Endothelial cell of umbilical vein (primary cell): ENCODE measurements at regions not wholly inside any gene's neighbourhood (a gene's known extent, or its start where the extent isn't known, plus 50 kb on each side); places are given as distances from the start of the nearest gene placed in this dataset.

Experiments
- BruUV-seq: library from RNA; stranded (reverse); fragments of 400-500 nt; replicated peaks from 2 replicates; lab custom pipeline; 2021; lab: Mats Ljungman, UMichigan
- CTCF ChIA-PET: fragments of 300-600, 350-600 bp; sonication (Branson Sonifier 250); formaldehyde crosslinking; loops from one replicate; lab custom pipeline; 2021; ENCODE audit warnings: antibody characterized with exemption, inconsistent platforms; lab: Charles Lee
- POLR2A ChIA-PET: fragments of 300-600, 350-600 bp; sonication (Branson Sonifier 250); formaldehyde crosslinking; loops from one replicate; lab custom pipeline; 2021; ENCODE audit warnings: antibody characterized with exemption, inconsistent platforms; lab: Charles Lee
- DNase-seq: peaks from one replicate; pipeline ENCODE4 v3.0.0-alpha.2; 2011; ENCODE audit warnings: low read depth, low spot score
- FAIRE-seq: peaks from 2 replicates; lab custom pipeline; 2011; peaks lifted over from hg19 to GRCh38; lab: Jason Lieb, UNC
- H2AFZ ChIP-seq: 2 replicates; pipeline ENCODE4 v1.6.0; 2012; ENCODE audit warnings: low read depth, low read length, control low read depth, inconsistent platforms
- H3K27ac ChIP-seq: 2 replicates; pipeline ENCODE4 v1.5.1; 2011; ENCODE audit warnings: low read depth, mild to moderate bottlenecking, control low read depth, low read length, moderate library complexity; ENCODE audit not compliant: insufficient read depth
- H3K27me3 ChIP-seq, 2 experiments: 2 replicates each; pipeline versions ENCODE4 v1.6.0 to v1.6.1; 2011; ENCODE audit warnings: low read length in 2 of 2, mixed read lengths in 1 of 2; ENCODE audit not compliant: control insufficient read depth in 2 of 2, insufficient read depth in 2 of 2
- H3K36me3 ChIP-seq, 2 experiments: 2 replicates in 1 of 2; 3 replicates in 1 of 2; pipeline ENCODE4 v1.5.1; 2011; ENCODE audit warnings: low read length in 2 of 2, mild to moderate bottlenecking in 1 of 2, moderate library complexity in 1 of 2; ENCODE audit not compliant: control insufficient read depth in 2 of 2, insufficient read depth in 2 of 2; ENCODE audit errors: extremely low read depth in 1 of 2
- H3K4me1 ChIP-seq: 3 replicates; pipeline ENCODE4 v1.5.1; 2011; ENCODE audit warnings: mild to moderate bottlenecking, low read length; ENCODE audit not compliant: control insufficient read depth, insufficient read depth; ENCODE audit errors: extremely low read depth
- H3K4me2 ChIP-seq: 2 replicates; pipeline ENCODE4 v1.6.1; 2011; ENCODE audit warnings: low read length, control low read depth, mixed read lengths; ENCODE audit not compliant: insufficient read depth
- H3K4me3 ChIP-seq, 3 experiments: fragments of 200-600 bp in 1 of 3; sonication (generic), shearing (Covaris generic) in 1 of 3; replicated peaks in 1 of 3; 2 replicates each; pipeline ENCODE4 v1.5.1; 2011 to 2016; ENCODE audit warnings: control low read depth in 3 of 3, low read length in 3 of 3, mild to moderate bottlenecking in 2 of 3, inconsistent platforms in 1 of 3, low read depth in 1 of 3, moderate library complexity in 1 of 3; ENCODE audit not compliant: insufficient read depth in 1 of 3
- H3K79me2 ChIP-seq: 2 replicates; pipeline ENCODE4 v1.6.0; 2012; ENCODE audit warnings: low read length, inconsistent platforms; ENCODE audit not compliant: control insufficient read depth, insufficient read depth
- H3K9ac ChIP-seq: replicated peaks from 2 replicates; pipeline ENCODE3; 2011; ENCODE audit warnings: low read length, control low read depth; ENCODE audit not compliant: insufficient read depth; ENCODE audit errors: extremely low read depth
- H3K9me1 ChIP-seq: replicated peaks from 3 replicates; pipeline ENCODE4 v1.6.0; 2011; ENCODE audit warnings: mild to moderate bottlenecking, low read length; ENCODE audit not compliant: control insufficient read depth, insufficient read depth; ENCODE audit errors: extremely low read depth
- H3K9me3 ChIP-seq: replicated peaks from 2 replicates; pipeline ENCODE4 v1.5.1; 2012; ENCODE audit warnings: low read length, inconsistent platforms; ENCODE audit not compliant: control insufficient read depth, insufficient read depth
- H4K20me1 ChIP-seq: replicated peaks from 2 replicates; pipeline ENCODE3; 2011; ENCODE audit warnings: mild to moderate bottlenecking, low read length; ENCODE audit not compliant: control insufficient read depth, insufficient read depth; ENCODE audit errors: extremely low read depth
- EZH2 ChIP-seq: IDR thresholded peaks from 2 replicates; pipeline ENCODE4 v1.6.1; 2012; ENCODE audit warnings: borderline replicate concordance, low read depth, mild to moderate bottlenecking, moderate library complexity, low read length, inconsistent platforms; ENCODE audit not compliant: severe bottlenecking
- FOS ChIP-seq: IDR thresholded peaks from 2 replicates; pipeline ENCODE4 v1.6.1; 2011; ENCODE audit warnings: mild to moderate bottlenecking, low read length, moderate library complexity, borderline replicate concordance; ENCODE audit not compliant: insufficient read depth
- GATA2 ChIP-seq: IDR thresholded peaks from 2 replicates; pipeline ENCODE4 v1.7.0; 2011; ENCODE audit warnings: low read depth, mild to moderate bottlenecking, moderate library complexity, mixed read lengths, low read length; ENCODE audit not compliant: insufficient read length, insufficient read depth
- JUN ChIP-seq: IDR thresholded peaks from 2 replicates; pipeline ENCODE4 v1.6.1; 2011; ENCODE audit warnings: borderline replicate concordance, low read depth; ENCODE audit not compliant: insufficient read length, insufficient read depth
- MYC ChIP-seq: IDR thresholded peaks from one replicate; pipeline ENCODE4 v1.6.1; 2011; ENCODE audit warnings: mild to moderate bottlenecking, low read depth, low read length
- POLR2A ChIP-seq: IDR thresholded peaks from 2 replicates; pipeline ENCODE4 v1.6.1; 2012; ENCODE audit warnings: low read depth, mild to moderate bottlenecking, control low read depth, low read length
- POLR2AphosphoS5 ChIP-seq: IDR thresholded peaks from 2 replicates; pipeline ENCODE4 v1.6.1; 2012; ENCODE audit warnings: low read depth, mild to moderate bottlenecking, control low read depth, low read length, moderate library complexity; ENCODE audit not compliant: insufficient read depth
- dilution Hi-C: fragments of 300-500 bp; cut with MboI; formaldehyde crosslinking; loops from one replicate; pipeline ENCODE4 v1.15.0; 2019; ENCODE audit warnings: low sequenced_read_pairs; ENCODE audit not compliant: extremely low pct_ligation_motif_present
- intact Hi-C: fragments of 100-400 bp; cut with micrococcal nuclease; formaldehyde crosslinking; loops from one replicate; pipeline ENCODE4 v1.10.0; 2022
- TF ChIP-seq, protein P1 (sequence below), 2 donors: IDR thresholded peaks; 1 replicate in 1 of 2; 2 replicates in 1 of 2; pipeline ENCODE4 v1.5.1; 2011; ENCODE audit warnings: low read length in 2 of 2, mild to moderate bottlenecking in 2 of 2, moderate library complexity in 2 of 2, control low read depth in 1 of 2, inconsistent platforms in 1 of 2, low read depth in 1 of 2; ENCODE audit not compliant: insufficient read depth in 1 of 2; ENCODE audit errors: extremely low read depth in 1 of 2
- TF ChIP-seq, protein P2 (sequence below): IDR thresholded peaks from 2 replicates; pipeline ENCODE4 v1.6.1; 2011; ENCODE audit not compliant: insufficient read depth, insufficient read length

DNA sequence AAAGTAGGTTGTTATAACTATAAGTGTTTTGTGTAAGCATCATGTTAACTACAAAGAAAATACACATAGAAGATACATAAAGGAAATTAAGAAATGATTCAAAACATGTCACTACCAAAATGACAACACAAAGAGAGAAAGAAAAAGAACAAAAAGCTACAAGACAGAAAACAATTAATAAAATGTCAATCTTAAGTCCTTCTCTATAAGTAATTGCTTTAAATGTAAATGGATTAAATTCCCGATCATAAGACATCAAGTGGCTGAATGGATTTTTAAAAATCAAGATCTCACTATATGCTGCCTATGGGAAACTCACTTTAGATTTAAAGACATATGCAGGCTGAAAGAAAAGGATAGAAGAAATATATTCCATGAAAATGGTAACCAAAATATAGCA, 232.3 kb upstream of the NFIA start:
- DNase-seq (no peak), FAIRE-seq (no peak)
- Histone ChIP-seq H3K9me1 (no peaks in the 10 kb centered on the region), H2AFZ (no peak overlapping the region), H3K9me3 (no peaks in the 10 kb centered on the region), H4K20me1 (no peaks in the 10 kb centered on the region), H3K27ac (no peak overlapping the region), H3K27me3 (no peaks in the 10 kb centered on the region), H3K4me1 (no peaks in the 10 kb centered on the region), H3K4me2 (no peak overlapping the region), H3K79me2 (no peaks in the 10 kb centered on the region), H3K9ac (no peak overlapping the region), H3K4me3 (no peak overlapping the region), H3K36me3 (no peaks in the 10 kb centered on the region)
- TF ChIP-seq, protein P1, sequence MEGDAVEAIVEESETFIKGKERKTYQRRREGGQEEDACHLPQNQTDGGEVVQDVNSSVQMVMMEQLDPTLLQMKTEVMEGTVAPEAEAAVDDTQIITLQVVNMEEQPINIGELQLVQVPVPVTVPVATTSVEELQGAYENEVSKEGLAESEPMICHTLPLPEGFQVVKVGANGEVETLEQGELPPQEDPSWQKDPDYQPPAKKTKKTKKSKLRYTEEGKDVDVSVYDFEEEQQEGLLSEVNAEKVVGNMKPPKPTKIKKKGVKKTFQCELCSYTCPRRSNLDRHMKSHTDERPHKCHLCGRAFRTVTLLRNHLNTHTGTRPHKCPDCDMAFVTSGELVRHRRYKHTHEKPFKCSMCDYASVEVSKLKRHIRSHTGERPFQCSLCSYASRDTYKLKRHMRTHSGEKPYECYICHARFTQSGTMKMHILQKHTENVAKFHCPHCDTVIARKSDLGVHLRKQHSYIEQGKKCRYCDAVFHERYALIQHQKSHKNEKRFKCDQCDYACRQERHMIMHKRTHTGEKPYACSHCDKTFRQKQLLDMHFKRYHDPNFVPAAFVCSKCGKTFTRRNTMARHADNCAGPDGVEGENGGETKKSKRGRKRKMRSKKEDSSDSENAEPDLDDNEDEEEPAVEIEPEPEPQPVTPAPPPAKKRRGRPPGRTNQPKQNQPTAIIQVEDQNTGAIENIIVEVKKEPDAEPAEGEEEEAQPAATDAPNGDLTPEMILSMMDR (IDR thresholded peaks at IDR 0.05; ENCODE audit: extremely low read depth in 1 of 2, insufficient read depth in 1 of 2, low read depth in 1 of 2, low read length in 2 of 2), result no peak
- no peak for TF ChIP-seq EZH2
- no peak for TF ChIP-seq FOS
- TF ChIP-seq POLR2AphosphoS5, result no peak
- TF ChIP-seq, protein P2, sequence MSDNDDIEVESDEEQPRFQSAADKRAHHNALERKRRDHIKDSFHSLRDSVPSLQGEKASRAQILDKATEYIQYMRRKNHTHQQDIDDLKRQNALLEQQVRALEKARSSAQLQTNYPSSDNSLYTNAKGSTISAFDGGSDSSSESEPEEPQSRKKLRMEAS, result no peak
- no peak for TF ChIP-seq GATA2
- no peak for TF ChIP-seq POLR2A
- no peak for TF ChIP-seq JUN
- no peak for TF ChIP-seq MYC
- ChIA-PET POLR2A (no interaction called here), CTCF (interaction anchor here (0.6 to 5.3 kb wide), 13 partner anchors 8 to 1003 kb away, joined by 3 to 133 read pairs (median 12); no protein-coding TSS in a partner anchor)
- intact Hi-C loops (no loop called here), dilution Hi-C loops (no loop called here)
- BruUV-seq, result no TSS peak
